Naive B cell (primary cell): ENCODE measurements at regions not wholly inside any gene's neighbourhood (a gene's known extent, or its start where the extent isn't known, plus 50 kb on each side); places are given as distances from the start of the nearest gene placed in this dataset.

Experiments used
- ATAC-seq, 2 donors: fragments of 150-1000 bp; cut with Tn5 transposase; 2 replicates each; pipeline ENCODE4 v1.10.0; 2021; ENCODE audit warnings: low read depth in 2 of 2, mild to moderate bottlenecking in 2 of 2, moderate library complexity in 2 of 2
- DNase-seq: peaks from one replicate; pipeline ENCODE4 v3.0.0; 2022
- H3K27ac Mint-ChIP-seq, 6 donors: one replicate each; pipeline ENCODE4 v1.8.0; 2020 to 2022; ENCODE audit warnings: mild to moderate bottlenecking in 6 of 6, mixed read lengths in 6 of 6, moderate library complexity in 5 of 6, inconsistent platforms in 2 of 6
- H3K27me3 Mint-ChIP-seq, 3 donors: one replicate each; pipeline ENCODE4 v1.8.0; 2021 to 2022; ENCODE audit warnings: mixed read lengths in 3 of 3, mild to moderate bottlenecking in 1 of 3
- H3K36me3 Mint-ChIP-seq, 2 donors: one replicate each; pipeline ENCODE4 v1.8.0; 2020 to 2022; ENCODE audit warnings: mixed read lengths in 2 of 2, inconsistent platforms in 1 of 2, mild to moderate bottlenecking in 1 of 2
- H3K4me1 Mint-ChIP-seq, 3 donors: one replicate each; pipeline ENCODE4 v1.8.0; 2020 to 2022; ENCODE audit warnings: mixed read lengths in 3 of 3, inconsistent platforms in 1 of 3, mild to moderate bottlenecking in 1 of 3, moderate library complexity in 1 of 3
- H3K4me3 Mint-ChIP-seq, 8 donors: one replicate each; pipeline ENCODE4 v1.8.0; 2020 to 2022; ENCODE audit warnings: mild to moderate bottlenecking in 8 of 8, mixed read lengths in 8 of 8, moderate library complexity in 8 of 8, inconsistent platforms in 2 of 8
- H3K9me3 Mint-ChIP-seq, 7 donors: one replicate each; pipeline ENCODE4 v1.8.0; 2020 to 2022; ENCODE audit warnings: mixed read lengths in 7 of 7, mild to moderate bottlenecking in 5 of 7, inconsistent platforms in 2 of 7, moderate library complexity in 1 of 7

DNA sequence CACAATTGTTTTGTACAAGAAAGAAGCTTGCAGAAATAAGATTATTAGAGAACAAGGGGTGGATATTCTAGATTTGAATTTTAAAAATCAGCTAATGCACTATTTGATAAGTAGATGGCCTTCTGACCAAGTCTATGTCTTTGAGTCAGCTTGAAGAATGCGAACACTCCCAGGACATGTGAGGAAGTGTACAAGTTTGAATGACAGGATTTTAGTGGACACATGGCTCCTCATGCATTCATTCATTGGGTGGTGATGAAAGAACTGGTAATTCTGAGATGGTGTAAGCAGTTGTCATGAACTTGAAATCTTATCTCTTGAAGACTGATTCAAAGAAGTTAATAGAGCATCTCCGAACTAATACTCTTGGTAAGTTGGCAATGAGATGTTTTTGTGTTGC, 548.2 kb upstream of the CNKSR2 start:
- ATAC-seq (no peak), DNase-seq (no peak)
- H3K36me3 Mint-ChIP-seq: no peaks in the 10 kb centered on the region
- no peaks in the 10 kb centered on the region for H3K4me1 Mint-ChIP-seq
- no peak overlapping the region for H3K27ac Mint-ChIP-seq
- peaks cover 0 to 4% (median 0%) of the 10 kb centered on the region in 3 donors for H3K27me3 Mint-ChIP-seq
- H3K4me3 Mint-ChIP-seq: no peak overlapping the region
- H3K9me3 Mint-ChIP-seq: peaks cover 0 to 8% (median 0%) of the 10 kb centered on the region in 7 donors

DNA sequence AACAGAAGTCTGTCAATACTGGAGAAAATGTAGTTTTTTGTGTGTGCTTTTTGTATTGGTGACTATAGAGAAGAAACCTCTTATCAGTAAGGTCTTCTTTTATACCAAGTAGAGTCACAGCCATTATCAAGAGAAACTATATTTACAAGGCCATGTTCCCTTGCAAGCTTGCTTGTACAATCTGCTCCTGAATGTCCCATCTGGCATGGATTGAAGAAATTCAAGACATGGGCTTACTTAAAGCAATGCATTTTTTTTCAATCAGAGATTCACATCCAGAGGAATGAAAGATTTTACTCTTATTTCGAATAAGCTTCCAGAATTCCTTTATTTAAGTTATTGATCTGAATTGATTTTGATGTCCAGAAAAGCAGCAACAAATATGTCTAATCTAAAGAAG, 537.3 kb upstream of the RPS6KA3 start:
- Mint-ChIP-seq H3K4me1 (no peaks in the 10 kb centered on the region), H3K9me3 (peaks cover 0 to 22% (median 10%) of the 10 kb centered on the region in 7 donors), H3K36me3 (no peaks in the 10 kb centered on the region), H3K4me3 (no peak overlapping the region), H3K27me3 (no peaks in the 10 kb centered on the region), H3K27ac (no peak overlapping the region)
- no peak for DNase-seq
- no peak for ATAC-seq

DNA sequence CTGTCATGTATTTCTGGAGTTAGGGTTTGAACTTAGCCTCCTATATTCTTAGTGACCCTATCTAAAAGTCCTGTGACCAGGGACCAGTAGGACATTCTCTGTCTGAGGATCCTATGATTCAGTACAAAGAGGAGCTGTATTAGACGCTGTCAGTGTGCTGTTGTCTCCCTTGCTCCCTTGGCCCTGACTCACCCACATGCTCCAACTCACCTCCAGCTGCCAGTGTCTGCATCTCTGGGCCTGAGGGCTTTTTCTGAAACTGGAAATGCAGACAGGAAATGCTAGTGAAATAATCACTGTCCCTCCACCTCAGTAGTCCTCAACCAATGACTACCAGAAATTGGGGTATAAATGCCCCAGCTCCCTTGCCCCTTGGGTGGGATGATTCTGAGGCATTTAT, 535.3 kb upstream of the RPS6KA3 start:
- Mint-ChIP-seq H3K9me3 (peaks cover 0 to 24% (median 11%) of the 10 kb centered on the region in 7 donors), H3K27ac (no peak overlapping the region), H3K36me3 (no peaks in the 10 kb centered on the region), H3K4me1 (no peaks in the 10 kb centered on the region), H3K4me3 (no peak overlapping the region), H3K27me3 (no peaks in the 10 kb centered on the region)
- no peak for DNase-seq
- no peak for ATAC-seq

DNA sequence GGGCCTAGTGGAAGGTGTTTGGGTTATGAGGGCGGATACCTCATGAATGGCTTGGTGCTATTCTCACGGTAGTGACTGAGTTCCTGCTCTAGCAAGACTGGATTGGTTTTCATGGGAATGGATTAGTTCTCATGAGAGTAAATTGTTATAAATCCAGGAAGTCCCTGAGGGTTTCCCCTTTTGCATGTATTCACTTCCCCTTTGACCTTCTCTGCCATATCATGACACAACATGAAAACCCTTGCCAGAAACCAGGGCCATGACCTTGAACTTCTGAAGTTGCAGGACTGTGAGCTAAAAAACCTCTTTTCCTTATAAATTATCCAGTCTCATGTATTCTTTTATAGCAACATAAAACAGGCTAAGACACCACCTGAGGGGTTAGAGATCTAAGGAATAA, 529.7 kb upstream of the RPS6KA3 start:
- Mint-ChIP-seq H3K27ac (no peak overlapping the region), H3K4me3 (no peak overlapping the region), H3K27me3 (no peaks in the 10 kb centered on the region), H3K36me3 (no peaks in the 10 kb centered on the region), H3K9me3 (peaks cover 0 to 21% (median 11%) of the 10 kb centered on the region in 7 donors), H3K4me1 (no peaks in the 10 kb centered on the region)
- ATAC-seq (no peak), DNase-seq (no peak)

DNA sequence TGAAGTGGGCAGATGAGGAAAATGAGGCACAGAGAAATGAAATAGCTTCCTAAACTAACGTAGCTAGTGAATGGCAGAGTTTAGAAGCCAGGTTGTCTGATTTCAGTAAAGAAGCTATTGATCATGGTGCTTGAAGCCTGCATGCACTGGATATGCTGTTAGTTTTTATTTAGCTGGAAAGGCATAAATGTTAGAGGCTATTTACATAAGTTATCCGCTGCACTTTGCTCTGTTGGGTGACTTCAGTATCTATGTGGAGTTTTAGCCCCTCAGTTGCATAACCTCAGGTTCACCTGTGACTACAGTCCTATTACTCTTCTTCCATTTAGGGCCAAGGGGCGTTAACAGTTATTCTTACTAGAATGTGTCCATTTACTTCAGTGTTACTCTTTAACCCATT, 522.4 kb upstream of the RPS6KA3 start:
- ATAC-seq (no peak), DNase-seq (no peak)
- H3K36me3 Mint-ChIP-seq: no peaks in the 10 kb centered on the region

DNA sequence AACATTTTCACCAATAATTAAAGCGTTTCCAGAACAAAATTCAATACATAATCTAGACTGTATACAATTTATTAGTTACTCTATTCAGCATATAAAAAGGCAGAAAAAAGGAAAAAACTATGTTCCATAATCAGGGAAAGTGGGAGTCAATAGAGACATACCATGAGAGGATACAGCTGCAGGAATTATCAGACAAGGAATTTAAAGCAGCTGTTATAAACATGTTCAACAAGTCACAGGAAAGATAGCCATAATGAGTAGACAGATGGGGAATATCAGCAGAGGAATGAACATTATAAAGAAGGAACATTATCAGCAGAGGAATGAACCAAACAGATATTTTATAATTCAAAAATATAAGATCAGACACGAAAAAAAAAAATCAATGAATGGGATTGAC, 500.6 kb upstream of the RPS6KA3 start:
- Mint-ChIP-seq H3K4me1 (no peaks in the 10 kb centered on the region), H3K27ac (no peak overlapping the region), H3K36me3 (no peaks in the 10 kb centered on the region), H3K4me3 (no peak overlapping the region), H3K9me3 (peaks cover 1 to 27% (median 6%) of the 10 kb centered on the region in 7 donors), H3K27me3 (no peaks in the 10 kb centered on the region)
- ATAC-seq (no peak), DNase-seq (no peak)

More for the DNA sequence above, 522.4 kb upstream of the RPS6KA3 start:
- Mint-ChIP-seq H3K4me3 (no peak overlapping the region), H3K4me1 (no peaks in the 10 kb centered on the region), H3K27ac (no peak overlapping the region), H3K9me3 (peaks cover 0 to 8% (median 0%) of the 10 kb centered on the region in 7 donors), H3K27me3 (no peaks in the 10 kb centered on the region)

DNA sequence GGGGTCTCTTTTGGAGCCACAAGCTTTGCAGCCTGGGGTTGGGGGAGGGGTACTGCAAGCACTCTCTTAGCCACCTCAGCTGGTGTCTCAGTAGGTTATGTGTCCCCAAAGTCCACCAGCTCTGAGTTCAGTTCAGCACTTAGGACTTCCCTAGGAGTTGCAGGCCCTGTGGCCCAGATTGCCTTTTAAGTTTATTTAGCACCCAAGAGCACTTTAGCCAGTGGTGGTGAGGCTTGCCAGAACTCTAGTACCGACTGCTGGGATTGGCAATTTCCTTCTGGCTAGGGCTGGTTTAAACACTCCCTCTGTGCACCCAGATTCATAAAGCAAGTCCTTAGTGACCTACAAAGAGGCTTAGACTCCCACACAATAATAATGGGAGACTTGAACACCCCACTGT, 489.9 kb upstream of the RPS6KA3 start:
- Mint-ChIP-seq H3K36me3 (no peaks in the 10 kb centered on the region), H3K27ac (no peak overlapping the region), H3K9me3 (peaks cover 0 to 4% (median 0%) of the 10 kb centered on the region in 7 donors), H3K4me3 (no peak overlapping the region), H3K27me3 (peaks cover 0 to 4% (median 0%) of the 10 kb centered on the region in 3 donors), H3K4me1 (no peaks in the 10 kb centered on the region)
- no peak for DNase-seq
- no peak for ATAC-seq

DNA sequence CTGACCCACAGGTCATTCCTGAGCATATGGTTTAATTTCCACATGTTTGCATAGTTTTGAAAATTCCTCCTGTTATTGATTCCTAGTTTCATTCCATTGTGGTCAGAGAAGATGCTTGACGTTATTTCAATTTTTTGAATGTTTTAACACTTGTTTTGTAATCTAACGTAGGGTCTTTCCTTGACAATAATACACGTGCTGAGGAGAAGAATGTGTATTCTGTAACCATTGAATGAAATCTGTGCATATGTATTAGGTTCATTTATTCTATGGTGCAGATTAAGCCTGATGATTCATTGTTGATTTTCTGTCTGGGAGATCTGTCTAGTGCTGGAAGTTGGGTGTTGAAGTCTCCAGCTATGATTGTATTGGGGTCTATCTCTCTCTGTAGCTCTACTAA, 486.4 kb upstream of the RPS6KA3 start:
- no peak overlapping the region for H3K4me3 Mint-ChIP-seq
- ATAC-seq: no peak
- DNase-seq: no peak
- no peaks in the 10 kb centered on the region for H3K4me1 Mint-ChIP-seq
- H3K27me3 Mint-ChIP-seq: peaks cover 0 to 4% (median 0%) of the 10 kb centered on the region in 3 donors
- H3K27ac Mint-ChIP-seq: no peak overlapping the region
- H3K9me3 Mint-ChIP-seq: peaks cover 0 to 5% (median 0%) of the 10 kb centered on the region in 7 donors
- no peaks in the 10 kb centered on the region for H3K36me3 Mint-ChIP-seq

GRCh38 chrX:20746690-20747089, 480.0 kb upstream of the RPS6KA3 start:
- no peaks in the 10 kb centered on the region for H3K4me1 Mint-ChIP-seq
- H3K4me3 Mint-ChIP-seq: no peak overlapping the region
- H3K27me3 Mint-ChIP-seq: peaks cover 0 to 4% (median 0%) of the 10 kb centered on the region in 3 donors
- no peak overlapping the region for H3K27ac Mint-ChIP-seq
- peaks cover 0 to 5% (median 0%) of the 10 kb centered on the region in 7 donors for H3K9me3 Mint-ChIP-seq
- DNase-seq (no peak), ATAC-seq (no peak)
- H3K36me3 Mint-ChIP-seq: no peaks in the 10 kb centered on the region

GRCh38 chrX:20743046-20743445, 476.3 kb upstream of the RPS6KA3 start:
- ATAC-seq: no peak
- Mint-ChIP-seq H3K36me3 (no peaks in the 10 kb centered on the region), H3K9me3 (peaks cover 0 to 4% (median 2%) of the 10 kb centered on the region in 7 donors), H3K4me3 (no peak overlapping the region), H3K4me1 (no peaks in the 10 kb centered on the region), H3K27me3 (peaks cover 0 to 8% (median 7%) of the 10 kb centered on the region in 3 donors), H3K27ac (no peak overlapping the region)
- no peak for DNase-seq

GRCh38 chrX:20742106-20742505, 475.4 kb upstream of the RPS6KA3 start:
- no peak for ATAC-seq
- Mint-ChIP-seq H3K27ac (no peak overlapping the region), H3K36me3 (no peaks in the 10 kb centered on the region), H3K27me3 (peaks cover 0 to 8% (median 7%) of the 10 kb centered on the region in 3 donors), H3K4me3 (no peak overlapping the region), H3K4me1 (no peaks in the 10 kb centered on the region), H3K9me3 (peaks cover 0 to 4% (median 2%) of the 10 kb centered on the region in 7 donors)
- DNase-seq: no peak

DNA sequence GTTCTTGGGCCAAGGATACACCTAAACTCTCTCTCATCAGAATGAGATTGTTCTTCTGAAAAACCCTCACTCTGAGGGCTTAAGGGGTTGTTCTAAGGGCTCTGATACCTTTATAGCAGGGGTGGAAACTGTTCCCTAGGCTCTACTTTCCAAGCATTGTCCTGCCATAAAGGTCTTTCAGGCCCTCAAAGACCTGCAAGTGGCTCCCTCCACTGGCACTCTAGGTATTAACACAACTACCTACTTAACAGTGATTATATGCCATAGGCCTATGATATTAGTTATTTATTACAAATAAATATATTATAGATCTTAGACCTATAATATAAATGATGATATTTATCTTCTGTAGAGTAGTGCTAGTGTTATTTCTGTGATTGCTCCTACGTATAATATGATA, 473.7 kb upstream of the RPS6KA3 start:
- no peak for ATAC-seq
- peaks cover 6 to 8% (median 7%) of the 10 kb centered on the region in 3 donors for H3K27me3 Mint-ChIP-seq
- DNase-seq: no peak
- H3K27ac Mint-ChIP-seq: no peak overlapping the region
- H3K36me3 Mint-ChIP-seq: no peaks in the 10 kb centered on the region
- H3K4me3 Mint-ChIP-seq: no peak overlapping the region
- H3K4me1 Mint-ChIP-seq: no peaks in the 10 kb centered on the region
- peaks cover 0 to 4% (median 2%) of the 10 kb centered on the region in 7 donors for H3K9me3 Mint-ChIP-seq

- Mint-ChIP-seq H3K27me3 (peaks cover 6 to 10% (median 7%) of the 10 kb centered on the region in 3 donors), H3K36me3 (no peaks in the 10 kb centered on the region), H3K9me3 (peaks cover 0 to 11% (median 2%) of the 10 kb centered on the region in 7 donors), H3K27ac (no peak overlapping the region), H3K4me3 (peak overlapping the region in 1 of 8 donors; percentile 6), H3K4me1 (no peaks in the 10 kb centered on the region)
- no peak for DNase-seq
- no peak for ATAC-seq
Measured at GRCh38 chrX:20739038-20739745, 472.5 kb upstream of the RPS6KA3 start.

DNA sequence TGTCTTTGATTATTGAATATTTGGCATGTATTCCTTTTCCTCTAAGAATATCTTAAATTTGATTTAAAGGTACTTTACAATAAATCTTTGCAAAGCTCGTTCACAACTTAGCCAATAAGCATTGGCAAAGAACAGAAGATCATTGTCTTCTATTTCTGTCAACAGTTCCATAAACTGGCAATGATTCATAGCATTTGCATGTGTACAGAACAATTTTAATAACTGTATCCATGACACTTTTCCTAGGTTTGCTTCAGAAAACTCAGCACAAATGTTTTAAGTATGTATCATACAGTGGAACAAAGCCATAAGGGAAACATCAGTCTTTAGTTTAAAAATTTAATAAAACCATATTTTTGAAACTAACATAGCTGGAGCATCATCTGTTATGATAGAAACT, 462.7 kb upstream of the RPS6KA3 start:
- peaks cover 0 to 5% (median 3%) of the 10 kb centered on the region in 7 donors for H3K9me3 Mint-ChIP-seq
- no peak overlapping the region for H3K27ac Mint-ChIP-seq
- H3K4me1 Mint-ChIP-seq: no peaks in the 10 kb centered on the region
- H3K27me3 Mint-ChIP-seq: peaks cover 0 to 4% (median 0%) of the 10 kb centered on the region in 3 donors
- no peak overlapping the region for H3K4me3 Mint-ChIP-seq
- no peak for DNase-seq
- H3K36me3 Mint-ChIP-seq: no peaks in the 10 kb centered on the region
- ATAC-seq: no peak
